ENCODE measurements at regions not wholly inside any gene's neighbourhood (a gene's known extent, or its start where the extent isn't known, plus 50 kb on each side); places are given as distances from the start of the nearest gene placed in this dataset.

DNA sequence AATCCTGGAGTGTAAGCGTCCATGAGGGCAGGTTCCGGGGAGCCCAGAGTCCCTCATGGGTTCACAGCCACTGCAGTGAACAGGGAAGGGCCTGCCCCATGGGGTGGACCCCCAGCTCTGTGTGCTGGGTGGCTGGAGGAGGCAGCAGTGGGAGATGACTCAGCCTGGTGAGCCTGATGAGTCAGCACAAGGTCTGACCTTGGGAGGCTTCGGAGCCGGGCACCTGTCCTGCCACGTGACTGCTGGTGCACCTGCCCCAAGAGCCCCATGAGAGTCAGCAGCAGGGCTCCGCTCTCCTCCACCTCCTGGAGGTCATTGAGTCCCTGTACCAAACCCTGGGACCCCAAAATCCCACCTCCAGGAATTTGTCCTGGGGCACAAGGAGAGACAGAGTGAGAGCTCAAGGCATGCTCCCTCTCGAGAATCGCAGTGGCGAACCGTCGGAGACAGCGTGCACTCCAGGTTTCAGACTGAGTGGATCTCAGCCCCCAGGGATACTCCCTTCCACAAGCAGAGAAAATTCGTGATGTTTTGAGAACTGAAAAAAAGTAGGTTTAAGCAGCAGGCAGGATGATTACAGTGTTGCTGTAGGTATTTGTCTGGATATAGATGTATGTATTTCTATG, 1221.7 kb downstream of the BRD1 start:
- Mint-ChIP-seq H3K36me3 (peaks cover 4% of the 10 kb centered on the region), H3K4me1 (peaks cover 4% of the 10 kb centered on the region), H3K27ac (no peak overlapping the region), H3K4me3 (no peak overlapping the region), H3K9me3 (peaks cover 9% of the 10 kb centered on the region), H3K27me3 (no peaks in the 10 kb centered on the region)
- no peak for ATAC-seq (ENCODE audit: low read depth)
- DNase-seq (ENCODE audit: low spot score in 2 of 2): no peak

DNA sequence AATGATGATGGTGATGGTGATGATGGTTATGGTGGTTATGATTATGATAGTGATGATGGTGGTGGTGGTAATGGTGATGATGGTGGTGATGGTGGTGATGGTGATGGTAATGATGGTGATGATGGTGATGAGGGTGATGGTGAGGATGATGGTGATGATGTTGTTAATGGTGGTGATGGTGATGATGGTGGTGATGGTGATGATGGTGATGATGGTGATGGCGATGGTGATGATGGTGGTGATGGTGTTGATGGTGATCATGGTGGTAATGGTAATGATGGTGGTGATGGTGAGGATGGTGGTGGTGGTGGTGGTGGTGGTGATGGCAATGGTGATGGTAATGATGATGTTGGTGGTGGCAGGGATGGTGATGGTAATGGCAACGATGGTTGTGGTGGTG, 1222.5 kb downstream of the BRD1 start:
- ATAC-seq (ENCODE audit: low read depth) (no peak), DNase-seq (ENCODE audit: low spot score in 2 of 2) (no peak)
- Mint-ChIP-seq H3K4me3 (no peak overlapping the region), H3K27me3 (no peaks in the 10 kb centered on the region), H3K36me3 (peaks cover 4% of the 10 kb centered on the region), H3K27ac (no peak overlapping the region), H3K4me1 (peaks cover 4% of the 10 kb centered on the region), H3K9me3 (peaks cover 9% of the 10 kb centered on the region)

DNA sequence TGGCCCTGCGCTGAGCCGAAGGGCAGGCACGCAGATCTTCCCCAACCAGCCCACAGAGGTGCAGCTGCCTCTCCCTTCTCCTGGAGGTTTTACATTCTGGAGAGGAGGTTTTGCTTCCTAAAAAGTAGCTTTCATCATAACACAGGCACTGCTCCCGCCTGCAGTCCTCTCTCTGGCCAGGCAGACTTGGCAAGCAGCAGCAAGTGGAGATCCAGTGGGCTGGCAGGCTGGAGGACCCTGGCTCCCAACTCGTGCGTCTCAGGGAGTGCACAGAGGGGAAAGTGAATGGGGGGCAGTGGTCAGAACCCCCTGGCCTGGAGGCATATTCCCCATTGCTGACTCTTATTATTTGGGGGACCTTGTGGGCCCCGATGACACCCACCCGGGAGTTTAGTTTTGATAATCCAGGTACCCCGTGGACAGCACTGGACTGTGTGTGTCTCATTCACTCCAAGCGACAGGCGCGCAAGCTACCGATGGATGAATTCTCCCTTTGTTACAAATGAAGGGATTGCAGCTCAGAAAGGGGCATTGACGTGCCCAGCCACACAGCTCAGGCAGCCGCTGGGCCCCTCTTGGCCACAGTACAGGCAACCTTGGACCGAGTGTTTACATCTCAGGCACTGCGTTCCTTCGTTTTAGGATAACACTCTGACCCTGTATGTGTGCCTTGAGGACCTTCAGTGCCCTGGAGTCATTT, 1223.9 kb downstream of the BRD1 start:
- DNase-seq (ENCODE audit: low spot score in 2 of 2): no peak
- H3K27me3 Mint-ChIP-seq: no peaks in the 10 kb centered on the region
- no peak overlapping the region for H3K4me3 Mint-ChIP-seq
- peaks cover 4% of the 10 kb centered on the region for H3K36me3 Mint-ChIP-seq
- H3K4me1 Mint-ChIP-seq: peaks cover 4% of the 10 kb centered on the region
- ATAC-seq (ENCODE audit: low read depth): no peak
- H3K27ac Mint-ChIP-seq: no peak overlapping the region
- peaks cover 11% of the 10 kb centered on the region for H3K9me3 Mint-ChIP-seq

GRCh38 chr22:48602805-48603518, 1224.7 kb downstream of the BRD1 start:
- H3K9me3 Mint-ChIP-seq: peaks cover 9% of the 10 kb centered on the region
- peaks cover 4% of the 10 kb centered on the region for H3K36me3 Mint-ChIP-seq
- H3K4me1 Mint-ChIP-seq: peaks cover 4% of the 10 kb centered on the region
- no peak overlapping the region for H3K4me3 Mint-ChIP-seq
- DNase-seq (ENCODE audit: low spot score in 2 of 2) (no peak), ATAC-seq (ENCODE audit: low read depth) (no peak)
- H3K27ac Mint-ChIP-seq: no peak overlapping the region
- H3K27me3 Mint-ChIP-seq: no peaks in the 10 kb centered on the region

DNA sequence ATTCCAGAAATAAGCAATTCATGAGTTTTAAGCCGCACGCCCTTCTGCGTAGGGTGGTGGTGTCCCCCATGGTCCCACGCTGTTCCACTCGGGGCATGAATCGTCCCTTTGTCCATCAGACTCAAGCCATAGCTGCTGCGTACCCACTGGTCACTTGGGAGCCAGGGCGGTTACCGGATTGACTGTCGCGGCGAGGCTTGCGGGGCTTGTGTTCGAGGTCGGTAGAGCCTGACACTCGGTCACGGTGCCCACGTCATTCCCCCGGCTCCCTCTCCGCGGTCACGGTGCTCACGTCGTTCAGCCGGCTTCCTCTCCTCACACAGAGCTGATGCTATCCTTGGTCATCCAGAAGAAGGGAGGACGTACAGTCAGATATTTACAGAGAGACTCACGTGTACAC, 1227.0 kb downstream of the BRD1 start:
- Mint-ChIP-seq H3K4me1 (peaks cover 4% of the 10 kb centered on the region), H3K27ac (no peak overlapping the region), H3K9me3 (peaks cover 9% of the 10 kb centered on the region), H3K27me3 (no peaks in the 10 kb centered on the region), H3K4me3 (no peak overlapping the region), H3K36me3 (peaks cover 4% of the 10 kb centered on the region)
- DNase-seq (ENCODE audit: low spot score in 2 of 2) (no peak), ATAC-seq (ENCODE audit: low read depth) (no peak)

DNA sequence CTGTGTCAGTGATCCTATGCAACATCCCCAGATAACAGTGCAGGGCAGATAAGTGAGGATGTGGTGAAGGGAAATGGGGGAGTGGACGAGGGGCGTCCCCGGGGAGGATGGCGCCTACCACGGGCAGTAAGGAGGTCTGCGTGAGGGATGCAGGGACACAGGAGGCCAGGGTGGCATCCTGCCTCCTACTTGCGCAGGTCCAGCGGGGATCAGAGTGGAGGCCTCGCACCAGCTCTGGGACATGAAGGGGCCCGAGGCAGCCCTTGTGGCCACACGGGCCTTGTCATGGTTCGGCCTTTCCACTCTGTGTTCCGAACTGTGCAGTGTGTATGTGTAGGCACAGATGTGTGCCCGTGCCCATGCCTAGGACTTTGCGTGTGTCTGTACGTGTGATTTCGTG, 1227.5 kb downstream of the BRD1 start:
- ATAC-seq (ENCODE audit: low read depth): no peak
- Mint-ChIP-seq H3K36me3 (peaks cover 3% of the 10 kb centered on the region), H3K4me1 (peaks cover 4% of the 10 kb centered on the region), H3K4me3 (no peak overlapping the region), H3K9me3 (peaks cover 8% of the 10 kb centered on the region), H3K27ac (no peak overlapping the region), H3K27me3 (no peaks in the 10 kb centered on the region)
- no peak for DNase-seq (ENCODE audit: low spot score in 2 of 2)

GRCh38 chr22:48599346-48599745, 1228.3 kb downstream of the BRD1 start:
- H3K27me3 Mint-ChIP-seq: no peaks in the 10 kb centered on the region
- peaks cover 2% of the 10 kb centered on the region for H3K9me3 Mint-ChIP-seq
- no peak for ATAC-seq (ENCODE audit: low read depth)
- no peak overlapping the region for H3K27ac Mint-ChIP-seq
- no peak for DNase-seq (ENCODE audit: low spot score in 2 of 2)
- no peak overlapping the region for H3K4me3 Mint-ChIP-seq
- no peaks in the 10 kb centered on the region for H3K36me3 Mint-ChIP-seq
- H3K4me1 Mint-ChIP-seq: no peaks in the 10 kb centered on the region

GRCh38 chr22:48596111-48596850, 1231.4 kb downstream of the BRD1 start:
- DNase-seq (ENCODE audit: low spot score in 2 of 2) (no peak), ATAC-seq (ENCODE audit: low read depth) (no peak)
- Mint-ChIP-seq H3K4me1 (no peaks in the 10 kb centered on the region), H3K27ac (no peak overlapping the region), H3K9me3 (peaks cover 2% of the 10 kb centered on the region), H3K36me3 (no peaks in the 10 kb centered on the region), H3K27me3 (no peaks in the 10 kb centered on the region), H3K4me3 (no peak overlapping the region)

GRCh38 chr22:48595511-48595905, 1232.2 kb downstream of the BRD1 start:
- Mint-ChIP-seq H3K9me3 (peaks cover 2% of the 10 kb centered on the region), H3K4me1 (no peaks in the 10 kb centered on the region), H3K4me3 (no peak overlapping the region), H3K27ac (no peak overlapping the region), H3K36me3 (no peaks in the 10 kb centered on the region), H3K27me3 (no peaks in the 10 kb centered on the region)
- ATAC-seq (ENCODE audit: low read depth) (no peak), DNase-seq (ENCODE audit: low spot score in 2 of 2) (no peak)

DNA sequence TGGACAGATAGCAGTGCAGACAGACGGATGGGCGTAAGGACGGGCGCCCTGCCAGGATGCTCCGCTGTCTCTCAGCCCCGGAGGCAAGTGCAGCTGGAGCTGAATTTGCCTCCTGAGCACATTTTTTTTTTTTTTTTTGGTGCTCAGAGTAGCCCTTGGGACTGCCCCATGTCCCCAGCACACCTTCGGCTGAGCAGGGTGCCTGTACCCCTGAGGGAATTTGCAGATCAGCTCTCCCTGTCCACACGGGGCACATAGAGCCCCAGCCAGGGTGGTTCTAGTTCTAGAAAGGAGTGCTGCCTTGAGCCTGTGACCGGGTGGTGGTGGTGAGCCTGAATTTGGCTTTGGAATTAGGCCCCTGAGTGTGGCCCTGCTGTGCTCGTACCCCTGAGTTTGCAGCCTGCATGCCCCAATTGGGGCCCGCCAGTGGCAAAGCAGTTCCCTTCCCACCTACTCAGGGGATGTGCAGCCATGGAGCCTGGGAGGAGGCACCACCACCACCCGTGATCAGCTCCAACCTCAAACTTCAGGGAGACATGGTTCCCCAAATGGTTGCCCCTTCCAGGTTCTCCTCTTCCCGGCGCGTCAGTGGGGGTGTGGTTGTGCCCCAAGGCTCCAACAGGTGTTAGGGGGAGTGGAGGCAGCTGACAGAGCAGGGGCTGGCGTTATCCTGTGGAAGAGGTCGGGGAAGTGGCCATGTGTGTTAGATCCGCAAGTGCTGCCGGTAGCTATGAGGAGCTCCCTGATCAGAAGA, 1232.7 kb downstream of the BRD1 start:
- Mint-ChIP-seq H3K9me3 (peaks cover under 1% of the 10 kb centered on the region), H3K36me3 (no peaks in the 10 kb centered on the region), H3K27ac (no peak overlapping the region), H3K4me3 (no peak overlapping the region), H3K27me3 (peaks cover under 1% of the 10 kb centered on the region), H3K4me1 (no peaks in the 10 kb centered on the region)
- DNase-seq (ENCODE audit: low spot score in 2 of 2) (no peak), ATAC-seq (ENCODE audit: low read depth) (no peak)

- Mint-ChIP-seq H3K4me1 (no peaks in the 10 kb centered on the region), H3K9me3 (no peaks in the 10 kb centered on the region), H3K27ac (no peak overlapping the region), H3K36me3 (no peaks in the 10 kb centered on the region), H3K4me3 (no peak overlapping the region), H3K27me3 (peaks cover 2% of the 10 kb centered on the region)
- DNase-seq (ENCODE audit: low spot score in 2 of 2) (no peak), ATAC-seq (ENCODE audit: low read depth) (no peak)
Measured at GRCh38 chr22:48594016-48594756, 1233.5 kb downstream of the BRD1 start.

DNA sequence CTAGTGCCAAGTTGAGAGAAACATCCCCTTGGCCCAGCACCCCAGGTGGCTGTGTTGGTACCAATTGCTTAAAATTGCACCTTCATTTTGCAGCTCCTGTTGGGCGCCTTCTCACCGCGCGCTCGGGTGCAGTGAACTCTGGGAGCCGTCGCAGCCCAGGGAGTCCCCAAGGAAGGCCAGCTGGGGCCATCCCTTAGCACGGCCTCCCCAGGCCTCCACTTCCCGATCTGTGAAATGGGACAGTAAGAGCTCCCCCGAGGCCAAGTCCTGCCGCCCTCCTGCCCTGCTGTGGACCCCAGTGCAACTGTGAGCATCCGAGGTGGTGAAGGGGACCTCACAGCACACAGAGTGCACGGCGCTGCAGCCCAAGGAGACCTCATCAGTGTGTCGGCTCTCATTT, 1234.1 kb downstream of the BRD1 start:
- H3K4me1 Mint-ChIP-seq: no peaks in the 10 kb centered on the region
- no peak for DNase-seq (ENCODE audit: low spot score in 2 of 2)
- no peak overlapping the region for H3K27ac Mint-ChIP-seq
- H3K27me3 Mint-ChIP-seq: peaks cover 2% of the 10 kb centered on the region
- H3K36me3 Mint-ChIP-seq: no peaks in the 10 kb centered on the region
- H3K9me3 Mint-ChIP-seq: no peaks in the 10 kb centered on the region
- no peak for ATAC-seq (ENCODE audit: low read depth)
- H3K4me3 Mint-ChIP-seq: no peak overlapping the region

DNA sequence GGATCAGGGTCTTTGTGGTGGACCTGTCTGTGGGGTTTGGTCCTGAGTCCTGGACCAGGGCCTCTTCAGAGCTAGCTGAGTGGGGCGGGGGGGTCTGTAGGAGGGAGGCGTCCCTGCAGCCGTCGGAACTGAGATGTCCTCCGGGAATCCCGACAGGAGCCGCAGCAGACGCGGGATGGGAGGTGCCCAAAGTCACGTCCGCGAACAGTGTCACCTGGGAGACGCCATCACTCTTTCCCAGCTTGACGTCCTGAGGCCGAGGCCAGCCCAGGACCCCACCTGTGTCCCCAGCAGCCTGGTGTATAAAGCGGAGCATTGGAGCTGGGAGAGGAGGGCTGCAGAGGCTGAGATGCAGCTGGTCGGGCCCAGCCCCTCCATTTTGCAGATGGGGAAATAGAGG, 1234.7 kb downstream of the BRD1 start:
- DNase-seq (ENCODE audit: low spot score in 2 of 2): no peak
- ATAC-seq (ENCODE audit: low read depth): no peak
- Mint-ChIP-seq H3K4me3 (no peak overlapping the region), H3K9me3 (no peaks in the 10 kb centered on the region), H3K27me3 (peaks cover 2% of the 10 kb centered on the region), H3K4me1 (no peaks in the 10 kb centered on the region), H3K36me3 (no peaks in the 10 kb centered on the region), H3K27ac (no peak overlapping the region)
